ENCODE measurements at regions not wholly inside any gene's neighbourhood (a gene's known extent, or its start where the extent isn't known, plus 50 kb on each side); places are given as distances from the start of the nearest gene placed in this dataset.
"Not testable (repeated sequence)": the region's sequence is repeated elsewhere in the genome, so short reads cannot be mapped to it uniquely, and the experiment has no call there.

- Histone ChIP-seq H4K20me1 (ENCODE audit: insufficient read depth) (no peaks in the 10 kb centered on the region), H3K27ac (no peak overlapping the region), H3K9me2 (ENCODE audit: insufficient read depth) (no peaks in the 10 kb centered on the region), H3K4me2 (ENCODE audit: unreplicated experiment) (no peak overlapping the region), H3K79me2 (ENCODE audit: insufficient read depth) (no peaks in the 10 kb centered on the region), H3K9me3 (ENCODE audit: low read depth) (no peaks in the 10 kb centered on the region), H3K4me3 (no peak overlapping the region), H3K4me1 (ENCODE audit: insufficient read depth) (no peaks in the 10 kb centered on the region), H2AFZ (no peak overlapping the region), H3F3A (ENCODE audit: insufficient read depth) (no peaks in the 10 kb centered on the region), H3K9ac (no peak overlapping the region), H3K27me3 (replicated peaks; ENCODE audit: insufficient read depth) (no peaks in the 10 kb centered on the region), H3K36me3 (ENCODE audit: low read depth) (no peaks in the 10 kb centered on the region)
- no peak for TF ChIP-seq EZH2phosphoT487 (IDR thresholded peaks at IDR 0.05; ENCODE audit: insufficient read depth, low read depth)
- no peak for TF ChIP-seq EZH2 (IDR thresholded peaks at IDR 0.05; ENCODE audit: insufficient read depth, poor library complexity, severe bottlenecking)
- no peak for DNase-seq
- WGBS, 2 experiments (ENCODE audit: low coverage in 1 of 2, low lambda C conversion rate in 2 of 2, missing lambda C conversion rate in 2 of 2): 34 to 53% methylated on average over 3 of the region's 3 CpGs
- in situ Hi-C loops (cut with MboI): no loop called here
Measured at GRCh38 chr18:1846640-1847039, 724.7 kb downstream of the METTL4 start.

- no peaks in the 10 kb centered on the region for H3K4me1 ChIP-seq (ENCODE audit: insufficient read depth)
- H3F3A ChIP-seq (ENCODE audit: insufficient read depth): no peaks in the 10 kb centered on the region
- H3K4me3 ChIP-seq: no peak overlapping the region
- H3K79me2 ChIP-seq (ENCODE audit: insufficient read depth): no peaks in the 10 kb centered on the region
- DNase-seq: no peak
- no peaks in the 10 kb centered on the region for H3K36me3 ChIP-seq (ENCODE audit: low read depth)
- H3K4me2 ChIP-seq (ENCODE audit: unreplicated experiment): no peak overlapping the region
- no peaks in the 10 kb centered on the region for H3K9me3 ChIP-seq (ENCODE audit: low read depth)
- H2AFZ ChIP-seq: no peak overlapping the region
- no peak overlapping the region for H3K27ac ChIP-seq
- H3K9ac ChIP-seq: no peak overlapping the region
- TF ChIP-seq EZH2phosphoT487 (IDR thresholded peaks at IDR 0.05; ENCODE audit: insufficient read depth, low read depth) (no peak), EZH2 (IDR thresholded peaks at IDR 0.05; ENCODE audit: insufficient read depth, poor library complexity, severe bottlenecking) (no peak)
- H3K27me3 ChIP-seq (replicated peaks; ENCODE audit: insufficient read depth): no peaks in the 10 kb centered on the region
- 43 to 46% methylated on average over 1 of the region's 1 CpG for WGBS, 2 experiments (ENCODE audit: low coverage in 1 of 2, low lambda C conversion rate in 2 of 2, missing lambda C conversion rate in 2 of 2)
- H3K9me2 ChIP-seq (ENCODE audit: insufficient read depth): no peaks in the 10 kb centered on the region
- no peaks in the 10 kb centered on the region for H4K20me1 ChIP-seq (ENCODE audit: insufficient read depth)
- in situ Hi-C loops (cut with MboI): no loop called here
Measured at GRCh38 chr18:1848716-1849115, 722.6 kb downstream of the METTL4 start.

- WGBS, 2 experiments (ENCODE audit: low coverage in 1 of 2, low lambda C conversion rate in 2 of 2, missing lambda C conversion rate in 2 of 2): 32% methylated on average over 6 of the region's 6 CpGs
- no peaks in the 10 kb centered on the region for H3K4me1 ChIP-seq (ENCODE audit: insufficient read depth)
- no peak overlapping the region for H3K27ac ChIP-seq
- H2AFZ ChIP-seq: no peak overlapping the region
- no peak overlapping the region for H3K4me2 ChIP-seq (ENCODE audit: unreplicated experiment)
- no peak for DNase-seq
- H3K4me3 ChIP-seq: no peak overlapping the region
- no peak overlapping the region for H3K9ac ChIP-seq
- in situ Hi-C loops (cut with MboI): no loop called here
- H4K20me1 ChIP-seq (ENCODE audit: insufficient read depth): no peaks in the 10 kb centered on the region
- H3K79me2 ChIP-seq (ENCODE audit: insufficient read depth): no peaks in the 10 kb centered on the region
- no peaks in the 10 kb centered on the region for H3K36me3 ChIP-seq (ENCODE audit: low read depth)
- H3K9me2 ChIP-seq (ENCODE audit: insufficient read depth): no peaks in the 10 kb centered on the region
- no peaks in the 10 kb centered on the region for H3K9me3 ChIP-seq (ENCODE audit: low read depth)
- no peaks in the 10 kb centered on the region for H3F3A ChIP-seq (ENCODE audit: insufficient read depth)
- TF ChIP-seq EZH2 (IDR thresholded peaks at IDR 0.05; ENCODE audit: insufficient read depth, poor library complexity, severe bottlenecking) (no peak), EZH2phosphoT487 (IDR thresholded peaks at IDR 0.05; ENCODE audit: insufficient read depth, low read depth) (no peak)
- H3K27me3 ChIP-seq (replicated peaks; ENCODE audit: insufficient read depth): no peaks in the 10 kb centered on the region
Measured at GRCh38 chr18:1849386-1849785, 721.9 kb downstream of the METTL4 start.

DNA sequence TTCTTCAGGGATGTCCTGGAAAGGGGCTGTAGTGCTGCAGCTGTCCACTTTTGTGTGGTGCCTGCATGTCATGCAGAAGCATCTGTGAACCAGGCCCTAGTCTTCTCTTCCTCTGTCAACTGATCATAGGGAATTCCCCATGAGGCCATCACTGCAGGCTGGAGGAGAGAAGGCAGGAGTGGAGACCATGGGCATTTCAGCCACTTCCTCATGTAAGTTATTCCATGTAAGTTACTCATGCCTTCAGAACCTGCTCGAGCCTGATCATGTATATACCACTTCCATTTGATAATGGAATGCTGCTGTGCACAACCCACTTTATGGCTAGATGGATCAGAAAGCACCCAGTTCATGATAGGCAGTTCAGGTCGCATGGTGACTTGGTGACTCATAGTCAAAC lies 714.0 kb downstream of the METTL4 start:
- H3K4me2 ChIP-seq (ENCODE audit: unreplicated experiment); H3K9me2 ChIP-seq (ENCODE audit: insufficient read depth); H3K27ac ChIP-seq; H3F3A ChIP-seq (ENCODE audit: insufficient read depth); in situ Hi-C loops (cut with MboI); H3K4me1 ChIP-seq (ENCODE audit: insufficient read depth); H3K36me3 ChIP-seq (ENCODE audit: low read depth); H3K9ac ChIP-seq; H3K79me2 ChIP-seq (ENCODE audit: insufficient read depth); DNase-seq; H3K9me3 ChIP-seq (ENCODE audit: low read depth); H2AFZ ChIP-seq; H3K4me3 ChIP-seq; H3K27me3 ChIP-seq (replicated peaks; ENCODE audit: insufficient read depth); H4K20me1 ChIP-seq (ENCODE audit: insufficient read depth): not testable (repeated sequence)
- WGBS, 2 experiments (ENCODE audit: low coverage in 1 of 2, low lambda C conversion rate in 2 of 2, missing lambda C conversion rate in 2 of 2): 13 to 16% methylated on average over 2 of the region's 2 CpGs

DNA sequence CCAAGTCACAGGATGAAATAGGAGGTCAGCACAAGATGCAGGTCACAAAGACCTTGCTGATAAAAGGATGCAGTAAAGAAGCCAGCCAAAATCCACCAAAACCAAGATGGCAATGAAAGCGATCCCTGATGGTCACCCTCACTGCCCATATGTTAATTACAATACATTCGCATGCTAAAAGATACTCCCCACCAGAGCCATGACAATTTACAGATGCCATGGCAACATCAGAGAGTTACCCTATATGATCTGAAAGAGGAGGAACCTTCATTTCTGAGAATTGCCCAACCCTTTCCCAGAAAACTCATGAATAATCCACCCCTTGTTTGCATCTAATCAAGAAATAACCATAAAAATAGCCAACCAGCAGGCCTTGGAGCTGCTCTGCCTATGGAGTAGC lies 709.8 kb downstream of the METTL4 start:
- H3K4me2 ChIP-seq (ENCODE audit: unreplicated experiment): no peak overlapping the region
- no peaks in the 10 kb centered on the region for H3K9me2 ChIP-seq (ENCODE audit: insufficient read depth)
- H3K27ac ChIP-seq: no peak overlapping the region
- DNase-seq: no peak
- H3K9ac ChIP-seq: no peak overlapping the region
- H3K9me3 ChIP-seq (ENCODE audit: low read depth): peaks cover 3% of the 10 kb centered on the region
- no peak overlapping the region for H2AFZ ChIP-seq
- H3K27me3 ChIP-seq (replicated peaks; ENCODE audit: insufficient read depth): no peaks in the 10 kb centered on the region
- 47 to 53% methylated on average over 2 of the region's 2 CpGs for WGBS, 2 experiments (ENCODE audit: low coverage in 1 of 2, low lambda C conversion rate in 2 of 2, missing lambda C conversion rate in 2 of 2)
- no peak for TF ChIP-seq EZH2phosphoT487 (IDR thresholded peaks at IDR 0.05; ENCODE audit: insufficient read depth, low read depth)
- TF ChIP-seq EZH2 (IDR thresholded peaks at IDR 0.05; ENCODE audit: insufficient read depth, poor library complexity, severe bottlenecking): no peak
- in situ Hi-C loops (cut with MboI): no loop called here
- no peak overlapping the region for H3K4me3 ChIP-seq
- H3K36me3 ChIP-seq (ENCODE audit: low read depth): no peaks in the 10 kb centered on the region
- no peaks in the 10 kb centered on the region for H4K20me1 ChIP-seq (ENCODE audit: insufficient read depth)
- H3K79me2 ChIP-seq (ENCODE audit: insufficient read depth): no peaks in the 10 kb centered on the region
- H3K4me1 ChIP-seq (ENCODE audit: insufficient read depth): no peaks in the 10 kb centered on the region
- no peaks in the 10 kb centered on the region for H3F3A ChIP-seq (ENCODE audit: insufficient read depth)
